Glomerular visceral epithelial cell (primary cell): ENCODE measurements at regions not wholly inside any gene's neighbourhood (a gene's known extent, or its start where the extent isn't known, plus 50 kb on each side); places are given as distances from the start of the nearest gene placed in this dataset.
A peak's percentile ranks its signal among the peaks of the same experiment; 100 is the strongest.

Source experiments
- DNase-seq: peaks from one replicate; pipeline ENCODE4 v3.0.0-alpha.2; 2016; ENCODE audit errors: extremely low spot score

DNA sequence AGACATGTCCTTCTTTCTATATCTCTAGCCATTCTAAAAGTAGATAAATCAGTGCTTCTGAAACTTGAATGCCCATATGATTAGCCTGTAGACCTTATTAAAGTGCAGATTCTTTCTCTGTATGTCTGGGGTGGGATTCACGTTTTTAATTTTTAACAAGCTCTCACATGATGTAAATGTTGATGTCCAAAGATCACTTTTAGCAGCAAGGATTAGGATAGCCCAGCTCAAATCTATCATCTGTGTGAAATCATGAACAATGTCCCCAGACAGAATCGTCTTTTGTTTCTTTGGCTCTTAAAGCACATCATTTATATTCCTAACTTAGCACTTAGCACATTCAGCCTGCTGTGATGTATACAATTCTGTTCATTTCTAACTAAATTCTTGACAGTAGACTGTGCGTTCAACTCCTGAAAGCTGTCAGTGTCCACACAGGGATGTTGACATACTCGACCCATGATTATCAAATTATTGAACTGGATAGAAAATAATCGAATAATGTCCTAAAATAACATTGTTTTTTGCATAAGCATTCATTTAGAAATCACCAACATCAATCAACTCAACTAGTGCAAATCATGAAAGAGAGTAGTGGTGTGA lies 102.1 kb upstream of the MLIP start:
- DNase-seq, result no peak

- DNase-seq, result no peak
These were observed 100.6 kb upstream of the MLIP start for GRCh38 chr6:54010340-54011276.

DNA sequence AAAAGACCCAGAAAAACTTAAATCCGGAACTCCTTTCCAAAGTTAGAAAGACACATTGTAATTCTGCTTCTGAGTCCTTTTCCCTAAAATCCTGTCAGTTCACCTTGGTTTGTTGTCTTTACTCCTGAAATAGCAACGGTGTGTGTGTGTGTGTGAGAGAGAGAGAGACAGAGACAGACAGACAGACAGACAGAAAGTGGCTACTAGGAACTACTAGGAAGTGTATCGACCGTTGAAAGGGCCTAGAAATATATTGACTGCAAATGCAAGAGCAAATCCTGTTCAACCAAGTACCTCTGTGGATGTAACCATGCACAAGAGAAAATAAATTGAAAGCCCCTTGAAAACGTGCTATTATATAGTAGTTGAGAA lies 100.0 kb upstream of the MLIP start:
- DNase-seq, result no peak

GRCh38 chr6:54013966-54014365 lies 97.3 kb upstream of the MLIP start:
- DNase-seq, result no peak

GRCh38 chr6:54014440-54014839 lies 96.8 kb upstream of the MLIP start:
- DNase-seq, result no peak

DNA sequence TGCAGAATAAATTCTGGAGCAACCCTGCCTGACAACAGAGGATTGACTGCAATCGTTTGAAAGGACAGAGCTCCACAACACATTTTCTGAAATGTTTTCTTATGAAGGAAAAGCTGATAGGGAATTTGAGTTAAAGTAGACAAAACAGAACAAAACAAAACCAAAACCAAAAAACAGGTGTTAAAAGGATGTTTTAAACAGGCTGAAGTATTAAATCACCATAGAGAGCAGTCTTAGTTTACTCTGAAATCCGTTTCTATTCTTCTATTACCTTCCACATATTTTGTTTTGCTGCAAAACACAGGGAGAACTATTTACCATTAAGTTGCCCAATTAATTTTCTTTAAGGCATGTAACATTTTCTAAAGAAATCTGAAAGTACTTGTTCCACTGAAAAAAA lies 93.4 kb upstream of the MLIP start:
- no peak for DNase-seq

DNA sequence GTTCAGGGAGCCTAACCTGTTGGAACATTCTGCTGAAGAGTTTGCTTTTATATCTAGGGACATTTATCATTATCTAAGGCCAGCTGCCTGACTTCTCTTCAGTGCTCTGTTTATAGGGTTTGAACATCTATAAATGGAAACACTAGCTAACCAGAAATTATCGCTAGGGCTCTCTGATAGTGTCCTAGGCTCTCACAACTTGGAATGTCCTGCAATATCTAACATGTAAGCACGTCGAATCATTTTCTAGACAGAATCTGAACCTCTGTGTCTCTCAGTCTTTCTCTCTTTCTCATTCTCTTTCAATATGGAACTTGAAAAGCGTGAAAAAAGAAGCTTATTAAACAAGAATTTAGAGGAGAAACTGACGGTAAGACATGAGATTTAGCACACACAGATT lies 92.5 kb upstream of the MLIP start:
- DNase-seq, result no peak

GRCh38 chr6:54019860-54020259 lies 91.4 kb upstream of the MLIP start:
- no peak for DNase-seq

DNA sequence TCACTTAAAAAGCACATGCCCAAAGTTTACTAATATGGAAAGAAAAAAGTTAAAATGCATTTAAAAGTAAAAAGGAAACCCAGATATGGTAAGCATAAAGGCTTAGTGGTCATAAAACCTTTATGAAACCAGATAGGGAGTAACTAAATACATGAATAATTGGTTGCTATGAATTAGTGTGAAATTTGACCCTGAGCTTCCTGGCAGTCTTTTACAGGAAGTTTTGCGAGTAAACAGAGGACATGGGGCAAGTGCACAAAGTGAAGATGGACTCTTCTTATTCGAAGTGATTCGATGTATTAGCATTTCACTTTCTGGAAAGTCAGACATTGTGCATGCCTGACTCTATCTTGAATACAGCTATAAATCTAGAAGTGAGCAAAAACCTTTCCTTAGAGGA lies 90.9 kb upstream of the MLIP start:
- no peak for DNase-seq

GRCh38 chr6:54026652-54027400 lies 84.4 kb upstream of the MLIP start:
- no peak for DNase-seq

- DNase-seq, result no peak
These were observed 83.1 kb upstream of the MLIP start for GRCh38 chr6:54028170-54028569.

GRCh38 chr6:54029187-54029586 lies 82.1 kb upstream of the MLIP start:
- no peak for DNase-seq

DNA sequence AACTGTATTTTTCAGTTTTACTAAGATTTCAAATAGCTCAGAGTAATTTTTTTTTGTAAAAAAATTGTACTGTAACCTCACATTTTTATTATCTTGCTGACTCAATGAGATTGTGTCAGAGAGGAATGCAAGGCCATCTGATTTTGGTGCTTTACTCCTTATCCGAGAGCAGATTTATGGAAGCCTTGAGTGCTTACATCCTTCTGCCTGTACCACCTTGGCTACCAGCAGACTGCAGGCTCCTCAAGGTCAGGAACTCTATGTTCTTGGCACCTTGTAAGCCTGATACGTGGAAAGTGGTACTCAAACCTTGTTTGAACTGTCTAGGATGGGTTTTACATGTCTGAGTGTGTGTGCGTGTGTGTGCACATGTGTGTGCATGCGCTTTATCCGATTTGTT lies 80.1 kb upstream of the MLIP start:
- no peak for DNase-seq

DNA sequence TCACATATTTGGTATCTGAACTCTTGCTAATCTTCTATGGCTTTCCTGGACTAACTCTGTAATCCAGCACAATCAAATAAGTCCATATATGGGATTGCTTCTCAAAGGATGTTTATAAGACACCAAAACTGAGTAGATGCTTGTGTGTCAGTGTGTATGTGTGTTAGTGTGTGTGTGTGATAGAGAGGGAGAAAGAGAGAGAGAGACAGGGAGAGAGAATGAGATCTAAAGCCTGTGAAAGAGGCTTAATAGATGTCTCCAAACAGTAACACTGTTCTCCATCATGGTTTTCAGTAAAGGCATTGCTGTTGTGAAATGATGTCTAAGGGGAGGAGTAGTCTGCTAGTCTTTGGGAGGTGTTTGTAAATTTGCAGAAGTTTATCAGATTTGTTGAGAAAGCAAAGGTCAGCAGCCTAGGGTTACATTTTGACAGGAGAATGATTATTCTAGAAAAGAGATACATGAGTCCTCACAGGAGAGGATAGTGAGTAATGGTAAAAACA lies 73.9 kb upstream of the MLIP start:
- no peak for DNase-seq

DNA sequence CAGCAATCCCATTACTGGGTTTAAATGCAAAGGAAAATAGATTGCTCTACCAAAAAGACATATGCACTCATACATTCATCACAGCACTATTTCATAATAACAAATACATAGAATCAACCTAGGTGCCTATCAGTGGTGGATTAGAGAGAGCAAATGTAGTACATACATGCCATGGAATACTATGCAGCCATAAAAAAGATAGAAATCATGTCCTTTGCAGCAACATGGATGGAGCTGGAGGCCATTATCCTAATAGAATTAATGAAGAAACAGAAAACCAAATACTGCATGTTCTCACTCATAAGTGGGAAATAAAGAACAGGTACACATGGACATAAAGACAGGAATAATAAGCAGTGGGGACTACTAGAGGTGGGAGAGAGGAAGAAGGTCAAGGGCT lies 70.7 kb upstream of the MLIP start:
- no peak for DNase-seq

DNA sequence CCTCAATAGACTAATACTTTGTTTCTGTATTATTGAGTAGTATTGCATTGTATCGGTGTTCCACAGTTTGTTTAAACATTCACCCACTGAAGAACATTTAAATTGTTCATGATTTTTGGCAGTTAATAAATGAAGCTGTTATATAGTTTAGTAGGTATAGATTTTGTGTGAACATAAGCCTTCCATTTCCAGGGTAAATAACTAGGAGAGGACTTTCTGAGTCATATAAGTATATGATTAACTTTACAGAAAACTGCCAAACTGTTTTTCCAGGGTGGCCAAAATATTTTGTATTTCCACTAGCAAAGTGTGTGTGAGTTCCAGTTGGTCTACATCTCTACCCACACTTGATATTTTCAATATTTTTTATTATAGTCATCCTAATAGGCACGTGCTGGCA lies 70.0 kb upstream of the MLIP start:
- DNase-seq, result no peak

DNA sequence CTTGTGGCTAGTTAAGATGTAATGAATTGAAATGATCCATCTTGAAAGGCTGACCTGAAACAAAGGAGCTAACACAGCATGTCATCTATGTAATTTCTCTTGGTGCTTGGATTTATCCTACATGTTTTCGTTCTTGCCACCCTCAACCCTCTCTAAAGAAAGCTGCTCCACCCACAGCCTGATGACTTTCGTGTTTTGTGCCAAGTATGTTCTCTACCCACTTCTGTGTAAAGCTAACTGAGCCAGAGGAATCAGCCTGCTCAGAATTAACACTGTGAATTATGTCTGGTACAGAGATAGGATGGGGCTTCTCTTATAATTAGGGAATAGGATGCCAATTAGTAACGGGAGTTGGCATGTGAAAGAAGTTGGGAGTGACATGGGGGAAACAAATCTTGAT lies 67.9 kb upstream of the MLIP start:
- DNase-seq, result no peak

DNA sequence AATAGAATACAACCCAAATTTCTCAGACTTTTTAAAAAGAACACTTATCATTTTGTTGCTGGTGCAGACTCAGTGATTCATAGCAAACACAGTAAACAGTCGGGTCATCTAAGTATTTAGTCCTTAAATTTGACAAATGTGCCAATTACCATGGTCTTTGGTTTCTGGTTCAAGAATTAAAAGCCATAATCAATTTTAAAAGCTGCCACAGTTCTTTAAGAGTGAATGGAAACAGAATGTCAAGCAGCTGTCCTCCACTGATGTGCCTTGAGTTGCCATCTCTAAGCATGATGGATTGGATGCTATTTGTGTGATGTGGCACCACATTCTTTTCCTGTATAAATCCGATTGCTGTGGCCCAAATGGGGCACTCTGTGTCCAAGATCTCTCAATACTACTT lies 67.2 kb upstream of the MLIP start:
- no peak for DNase-seq

DNA sequence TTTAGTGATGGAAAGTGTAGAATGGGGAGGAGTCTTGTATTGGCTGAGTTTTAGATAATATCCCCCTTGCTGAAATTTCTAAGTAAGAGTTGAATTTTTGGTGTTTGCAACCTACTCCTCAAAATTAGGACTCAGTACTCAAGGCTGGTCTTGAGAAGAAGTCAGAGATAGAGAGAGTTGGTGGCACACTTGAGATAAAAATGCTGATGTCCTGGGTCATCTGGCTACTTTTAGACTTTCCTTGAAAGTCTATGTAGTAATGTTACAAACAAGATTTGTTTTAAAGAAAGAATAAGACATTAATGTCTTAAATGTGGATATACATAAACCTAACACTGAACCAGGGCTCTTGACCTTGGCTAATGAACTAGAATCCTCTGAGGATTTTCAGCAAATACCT lies 62.5 kb upstream of the MLIP start:
- no peak for DNase-seq

- DNase-seq, result no peak
These were observed 60.5 kb upstream of the MLIP start for GRCh38 chr6:54050750-54051149.

DNA sequence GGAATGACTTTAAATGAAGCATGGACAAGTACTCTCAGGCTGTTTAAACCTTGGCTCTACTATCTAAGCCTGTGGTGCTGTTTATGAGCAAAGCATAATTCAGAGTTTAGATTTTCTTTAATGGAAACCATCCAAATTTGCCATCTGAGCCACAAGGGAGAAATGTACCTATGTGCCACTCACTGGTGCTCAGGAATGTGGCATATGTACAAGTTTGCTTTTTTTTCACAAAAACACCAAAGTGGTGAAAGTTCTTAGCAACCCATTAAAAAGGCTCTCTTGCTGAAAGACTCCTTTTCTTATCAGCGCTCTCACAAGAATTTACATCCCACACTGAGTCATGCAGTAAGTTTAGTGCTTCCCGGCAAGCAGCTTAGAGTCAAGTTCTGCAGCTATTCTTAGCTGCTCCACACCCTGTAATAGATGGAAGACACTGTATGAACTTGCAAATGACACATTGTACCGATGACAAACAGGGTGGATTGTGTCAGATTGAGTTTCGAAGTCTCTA lies 57.3 kb upstream of the MLIP start:
- peak; percentile 73 for DNase-seq

DNA sequence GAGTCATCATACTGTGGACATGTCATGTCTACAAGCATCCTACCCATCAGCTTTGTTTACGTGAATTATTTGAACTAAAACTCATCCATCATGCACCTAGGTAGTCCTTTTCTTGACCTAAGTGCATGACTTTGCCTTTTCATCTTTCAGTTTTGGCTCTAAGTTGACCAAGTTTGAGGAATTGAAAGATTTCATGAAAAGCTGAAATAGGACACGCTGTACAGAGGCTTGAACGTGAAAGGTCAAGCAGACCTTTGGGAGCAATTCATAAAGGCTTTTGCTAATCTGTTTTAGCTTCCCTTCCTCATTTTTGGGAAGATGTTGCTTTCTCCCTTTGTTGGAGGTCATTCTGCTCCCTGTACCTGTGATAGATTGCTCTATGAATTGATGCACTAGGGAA lies 55.1 kb upstream of the MLIP start:
- no peak for DNase-seq
